ENCODE measurements at regions not wholly inside any gene's neighbourhood (a gene's known extent, or its start where the extent isn't known, plus 50 kb on each side); places are given as distances from the start of the nearest gene placed in this dataset.

DNA sequence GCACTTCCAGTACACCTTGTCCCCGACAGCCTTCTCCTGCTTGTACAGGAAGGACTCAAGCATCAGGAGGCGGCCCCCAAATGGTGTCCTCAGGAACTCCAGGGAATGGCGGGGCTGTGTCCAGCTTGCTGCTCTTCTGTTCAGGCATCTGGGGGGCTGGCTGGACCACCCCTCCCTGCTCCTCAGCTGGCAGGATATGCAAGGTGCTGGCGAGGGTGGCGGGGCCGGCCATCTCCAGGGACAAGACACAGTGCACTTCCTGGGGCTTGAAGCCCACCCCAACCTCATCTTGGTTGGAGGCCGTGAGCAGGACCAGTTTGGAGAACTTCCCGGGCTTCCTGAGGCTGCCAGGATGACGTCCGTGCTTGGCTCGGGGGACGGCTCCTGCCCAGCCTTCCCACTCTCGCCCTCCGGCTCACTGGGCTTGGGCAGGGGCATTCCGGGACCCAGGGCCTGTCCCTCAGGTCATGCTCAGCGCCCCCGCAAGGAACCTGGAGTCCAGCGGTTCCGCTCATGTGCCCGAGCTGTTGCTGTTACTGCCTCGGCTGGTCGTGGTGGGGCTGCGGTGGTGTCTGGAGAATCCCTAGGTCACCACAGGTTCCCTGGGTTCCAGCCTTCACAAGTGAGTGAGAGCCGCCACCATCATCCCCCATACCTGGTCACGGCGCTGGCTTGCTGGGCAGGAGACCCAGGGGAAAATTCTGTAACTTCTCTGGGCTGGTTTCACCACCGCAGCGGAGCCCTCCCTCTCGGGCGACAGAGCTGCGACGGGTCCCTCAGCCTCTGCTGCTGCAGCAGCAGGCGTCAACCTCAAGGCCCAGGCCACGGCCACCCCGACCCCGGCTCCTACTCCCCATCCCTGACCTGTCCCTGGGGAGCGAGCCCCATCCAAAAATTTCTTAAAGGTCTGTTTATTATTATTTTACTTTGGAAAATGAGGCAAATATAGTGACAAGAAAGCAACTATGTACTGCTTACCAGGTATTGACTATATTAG, 82.8 kb upstream of the FXR1 start:
- DNase-seq (ENCODE audit: low spot score), result no peak

DNA sequence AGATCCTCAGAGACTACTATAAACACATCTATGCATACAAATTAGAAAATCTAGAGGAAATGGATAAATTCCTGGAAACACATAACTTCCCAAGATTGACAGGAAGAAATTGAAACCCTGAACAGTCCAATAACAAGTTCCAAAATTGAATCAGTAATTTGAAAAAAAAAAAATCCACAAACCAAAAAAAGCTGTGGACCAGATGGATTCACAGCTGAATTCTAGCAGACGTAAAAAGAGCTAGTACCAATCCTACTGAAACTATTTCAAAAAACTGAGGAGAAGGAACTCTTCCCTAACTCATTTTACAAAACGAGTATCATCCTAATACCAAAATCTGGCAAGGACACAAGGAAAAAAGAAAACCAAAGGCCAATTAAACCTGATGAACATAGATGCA, 77.0 kb upstream of the FXR1 start:
- no peak for DNase-seq (ENCODE audit: low spot score)

DNA sequence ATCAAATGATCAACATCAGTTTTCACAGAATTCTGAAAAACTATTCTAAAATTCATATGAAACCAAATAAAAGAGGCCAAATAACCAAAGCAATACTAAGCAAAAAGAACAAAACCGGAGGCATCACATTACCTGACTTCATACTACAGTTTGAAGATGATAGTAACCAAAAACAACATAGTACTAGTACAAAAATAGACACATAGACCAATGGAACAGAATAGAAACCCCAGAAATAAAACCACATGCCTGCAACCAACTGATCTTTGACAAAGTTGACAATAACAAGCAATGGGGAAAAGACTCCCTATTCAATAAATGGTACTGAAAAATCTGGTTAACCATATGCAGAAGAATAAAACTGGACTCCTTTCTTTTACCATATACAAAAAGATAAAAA, 75.7 kb upstream of the FXR1 start:
- DNase-seq (ENCODE audit: low spot score), result no peak

DNA sequence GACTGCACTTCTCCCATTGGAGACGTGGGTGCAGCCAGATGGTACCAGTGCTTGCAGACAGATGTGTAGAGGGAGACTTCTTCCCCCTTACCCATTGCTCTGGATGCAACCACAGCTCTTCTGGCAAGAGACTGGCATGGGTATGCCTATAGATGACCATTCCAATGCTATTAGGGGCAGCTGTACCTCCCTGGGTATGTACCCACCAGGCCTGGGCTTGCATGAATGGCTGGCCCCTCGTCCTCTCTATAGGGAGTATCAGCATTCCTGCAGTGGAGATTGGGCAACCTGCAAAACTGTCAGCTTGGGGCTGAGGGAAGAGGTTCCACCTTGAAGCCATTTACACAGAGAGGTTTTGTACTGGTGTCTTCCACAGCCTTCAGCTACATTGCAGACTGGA, 57.6 kb upstream of the FXR1 start:
- DNase-seq (ENCODE audit: low spot score), result no peak

DNA sequence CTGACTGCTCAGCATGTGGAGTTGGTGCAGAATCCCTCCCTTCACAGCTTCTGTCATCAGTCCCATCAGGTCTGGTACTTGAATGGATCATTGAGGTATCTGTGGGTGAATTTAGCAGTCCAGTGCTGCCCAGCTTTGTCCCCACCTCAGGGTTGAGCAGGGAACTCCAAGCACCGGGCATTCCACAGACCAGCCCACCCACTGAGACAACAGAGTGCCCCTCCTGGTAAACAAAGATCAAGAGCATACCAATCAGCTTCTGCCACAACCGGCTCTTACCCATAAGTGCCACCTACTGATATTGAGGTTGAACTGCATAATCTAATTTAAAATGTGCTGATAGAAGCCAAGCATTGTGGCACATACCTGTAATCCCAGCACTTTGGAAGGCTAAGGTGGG, 57.1 kb upstream of the FXR1 start:
- DNase-seq (ENCODE audit: low spot score), result no peak

DNA sequence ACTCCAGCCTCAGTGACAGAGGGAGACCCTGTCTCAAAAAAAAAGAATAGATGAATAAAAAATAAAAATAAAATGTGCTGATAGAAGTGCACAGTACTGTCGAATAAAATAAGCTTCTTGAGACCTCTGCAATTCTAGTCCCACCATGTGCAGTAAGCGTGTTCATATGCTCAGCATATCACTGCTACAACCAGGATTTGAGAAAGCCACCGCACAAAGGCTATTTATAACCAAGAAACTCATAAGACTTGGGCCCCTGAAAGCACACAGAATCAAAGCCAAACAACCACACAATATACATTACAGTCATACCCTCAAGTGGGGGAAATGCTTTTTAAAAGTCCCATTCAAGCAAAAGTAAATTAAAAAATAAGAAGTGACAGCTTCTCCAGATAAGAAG, 56.5 kb upstream of the FXR1 start:
- no peak for DNase-seq (ENCODE audit: low spot score)

DNA sequence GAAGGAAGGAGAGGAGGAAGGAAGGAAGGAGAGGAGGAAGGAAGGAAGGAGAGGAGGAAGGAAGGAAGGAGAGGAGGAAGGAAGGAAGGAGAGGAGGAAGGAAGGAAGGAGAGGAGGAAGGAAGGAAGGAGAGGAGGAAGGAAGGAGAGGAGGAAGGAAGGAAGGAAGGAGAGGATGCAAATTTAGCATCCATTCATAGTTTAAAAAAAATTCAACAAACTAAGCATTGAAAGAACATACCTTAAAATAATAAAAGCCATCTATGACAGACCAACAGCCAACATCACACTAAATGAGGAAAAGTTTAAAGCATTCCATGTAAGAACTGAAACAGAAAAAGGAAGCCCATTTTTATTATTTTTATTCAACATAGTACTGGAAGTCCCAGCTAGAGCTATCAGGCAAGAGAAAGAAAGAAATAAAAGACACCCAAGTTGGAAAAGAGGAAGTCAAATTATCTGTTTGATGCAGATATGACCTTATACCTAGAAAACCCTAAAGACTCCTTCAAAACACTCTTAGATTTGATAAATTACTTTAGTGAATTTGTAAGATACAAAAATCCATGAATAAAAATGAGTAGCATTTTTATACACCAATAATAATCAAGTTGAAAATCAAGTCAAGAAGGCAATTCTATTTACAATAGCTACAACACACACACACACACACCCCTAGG, 52.2 kb upstream of the FXR1 start:
- no peak for DNase-seq (ENCODE audit: low spot score)
